Skeletal muscle cell (primary cell): ENCODE measurements at regions not wholly inside any gene's neighbourhood (a gene's known extent, or its start where the extent isn't known, plus 50 kb on each side); places are given as distances from the start of the nearest gene placed in this dataset.

Experiments used
- DNase-seq: peaks from one replicate; pipeline ENCODE4 v3.0.0-alpha.2; 2010; ENCODE audit warnings: low read depth
- H3K4me3 ChIP-seq: 2 replicates; pipeline ENCODE4 v1.5.1; 2011; ENCODE audit warnings: low read depth, mild to moderate bottlenecking, control low read depth, low read length, moderate library complexity

DNA sequence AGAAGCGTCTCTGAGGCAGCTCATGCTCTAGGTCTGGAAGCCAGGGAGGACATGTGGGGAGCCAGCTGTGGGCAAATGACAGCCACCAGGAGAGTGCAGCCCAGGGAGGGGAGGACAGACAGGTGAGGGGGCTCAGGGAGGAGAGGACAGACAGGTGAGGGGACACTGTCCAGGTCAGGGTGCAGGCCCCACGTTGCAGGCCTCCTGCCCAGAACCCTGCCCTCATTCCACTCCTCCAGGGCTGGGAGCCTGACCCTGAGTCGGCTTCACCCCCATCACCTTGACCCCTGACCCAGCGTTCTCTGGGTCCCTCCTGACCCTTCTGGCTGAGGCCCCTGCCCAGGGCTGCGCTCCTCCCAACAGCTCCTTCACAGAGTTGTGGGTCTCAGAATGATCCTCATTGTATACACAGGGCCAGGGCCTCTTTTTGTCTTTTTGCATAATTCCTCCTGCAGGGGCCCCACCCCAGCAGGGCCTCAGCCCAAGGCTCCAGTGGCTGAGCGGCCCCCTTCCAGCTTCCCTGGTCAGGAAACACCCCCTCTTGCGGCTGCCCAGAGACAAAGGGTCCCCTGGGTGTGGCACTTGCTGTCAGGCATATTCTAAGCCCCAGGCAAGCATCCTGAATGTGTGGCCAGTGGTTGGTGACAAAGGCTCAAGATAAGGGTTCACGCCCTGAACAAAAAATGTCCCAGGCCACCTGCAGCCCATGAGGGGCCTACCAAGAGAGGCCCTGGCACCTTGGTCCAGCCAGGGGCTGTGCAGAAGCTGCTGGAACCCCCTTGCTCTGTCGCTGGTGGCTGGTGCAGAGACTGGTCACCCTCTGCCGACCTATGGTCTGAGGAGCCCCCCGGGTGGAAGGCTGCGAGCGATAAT, 853.0 kb downstream of the BRD1 start:
- no peak for DNase-seq
- no peak overlapping the region for H3K4me3 ChIP-seq

DNA sequence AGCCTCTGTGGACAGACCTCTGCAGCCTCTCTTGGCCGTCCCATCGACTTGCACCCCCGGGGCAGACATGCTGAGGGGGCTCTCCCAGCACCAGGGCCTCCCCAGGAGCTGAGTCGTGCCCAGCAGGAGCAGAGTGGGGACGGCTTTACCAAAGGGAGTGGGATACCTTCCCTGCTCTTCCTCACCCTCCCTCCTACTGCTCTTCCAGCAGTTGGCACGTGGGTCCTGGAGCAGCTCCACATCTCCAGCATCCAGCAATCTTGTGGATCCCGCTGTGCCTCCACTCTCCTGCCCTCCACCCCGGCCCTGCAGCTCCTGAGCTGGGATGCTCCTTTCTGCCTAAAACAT, 854.0 kb downstream of the BRD1 start:
- no peak for DNase-seq

DNA sequence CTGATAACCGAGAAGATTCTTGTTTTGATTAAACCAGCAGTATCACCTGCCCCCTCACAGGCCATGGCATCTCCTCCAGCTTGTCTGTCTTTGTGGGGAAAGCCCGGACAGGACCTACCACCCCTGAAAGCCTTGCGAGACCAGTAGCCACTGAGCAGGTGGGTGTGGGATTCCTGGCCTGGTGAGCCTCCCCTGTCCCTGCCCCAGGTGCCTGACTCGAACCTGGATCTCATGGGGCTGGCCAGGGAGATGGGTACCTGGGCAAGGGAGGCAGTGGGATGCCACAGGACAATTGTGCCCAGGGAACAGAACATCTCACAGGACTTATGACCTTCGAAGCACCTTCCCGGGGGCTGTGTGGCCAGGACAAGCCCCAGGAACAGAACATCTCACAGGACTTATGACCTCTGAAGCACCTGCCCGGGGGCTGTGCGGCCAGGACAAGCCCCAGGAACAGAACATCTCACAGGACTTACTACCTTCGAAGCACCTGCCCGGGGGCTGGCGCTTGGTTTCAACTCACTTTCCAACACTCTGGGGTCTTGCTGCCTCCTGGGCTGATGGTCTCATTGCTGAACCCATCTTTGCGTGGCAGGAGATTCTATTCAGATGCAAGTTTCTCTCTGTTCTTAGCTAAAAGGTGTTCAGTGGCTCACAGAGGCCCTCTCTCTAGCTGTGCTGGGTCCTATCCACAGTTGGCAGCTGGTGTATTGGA, 854.5 kb downstream of the BRD1 start:
- no peak overlapping the region for H3K4me3 ChIP-seq
- DNase-seq, result no peak

More for the DNA sequence above, 854.0 kb downstream of the BRD1 start:
- H3K4me3 ChIP-seq, result no peak overlapping the region

DNA sequence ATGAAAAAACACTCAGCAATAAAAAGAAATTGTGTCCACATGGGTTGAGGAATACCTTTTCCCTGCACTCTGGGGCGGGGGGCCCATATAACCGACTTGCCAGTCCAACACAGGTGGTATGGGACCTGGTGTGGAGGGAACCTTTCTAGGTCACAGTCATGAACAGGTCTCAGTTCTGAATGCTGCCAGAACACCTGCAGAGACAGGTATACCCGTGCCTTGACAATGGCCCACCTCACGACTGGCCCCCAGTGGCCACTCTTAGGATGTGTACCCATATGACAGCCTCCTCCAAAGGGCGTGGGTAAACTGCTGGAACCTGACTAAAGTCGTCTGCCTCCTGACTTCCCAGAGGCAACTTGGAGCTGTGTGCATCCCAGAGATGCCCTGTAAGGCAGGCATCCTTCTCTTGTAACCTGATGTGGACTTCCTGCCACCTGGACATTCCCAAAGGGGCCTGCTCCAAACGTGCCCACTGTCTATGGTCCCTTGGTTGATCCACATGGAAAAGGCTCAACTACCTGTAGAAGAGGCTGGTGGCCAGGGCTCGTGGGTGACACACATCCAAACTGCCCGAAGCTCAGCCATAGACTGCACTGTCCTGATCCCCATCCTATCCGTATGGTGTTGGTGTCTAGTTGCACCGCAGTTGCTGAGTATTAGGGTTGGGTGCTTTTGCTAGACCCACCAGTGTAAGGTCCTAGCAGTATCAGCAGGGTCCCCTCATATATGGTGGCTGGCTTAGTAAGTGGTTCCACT, 859.3 kb downstream of the BRD1 start:
- no peak overlapping the region for H3K4me3 ChIP-seq
- no peak for DNase-seq

DNA sequence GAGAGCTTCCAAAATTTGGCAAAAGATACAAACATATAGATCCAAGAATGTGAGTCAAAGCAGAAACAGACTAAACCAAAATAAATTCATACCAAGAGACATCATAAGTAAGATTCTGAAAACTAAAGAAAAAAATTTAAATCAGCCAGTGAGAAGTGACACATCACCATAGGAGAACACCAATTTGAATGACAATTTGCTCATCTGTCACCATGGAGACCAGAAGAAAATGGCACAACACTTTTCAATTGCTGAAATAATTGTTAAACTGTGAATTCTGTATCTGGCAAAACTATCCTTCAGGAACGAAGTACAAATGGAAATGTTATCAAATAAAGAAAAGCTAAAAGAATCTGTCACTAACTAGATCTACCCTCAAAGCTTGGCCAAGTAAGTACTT, 864.3 kb downstream of the BRD1 start:
- no peak overlapping the region for H3K4me3 ChIP-seq
- DNase-seq, result no peak

DNA sequence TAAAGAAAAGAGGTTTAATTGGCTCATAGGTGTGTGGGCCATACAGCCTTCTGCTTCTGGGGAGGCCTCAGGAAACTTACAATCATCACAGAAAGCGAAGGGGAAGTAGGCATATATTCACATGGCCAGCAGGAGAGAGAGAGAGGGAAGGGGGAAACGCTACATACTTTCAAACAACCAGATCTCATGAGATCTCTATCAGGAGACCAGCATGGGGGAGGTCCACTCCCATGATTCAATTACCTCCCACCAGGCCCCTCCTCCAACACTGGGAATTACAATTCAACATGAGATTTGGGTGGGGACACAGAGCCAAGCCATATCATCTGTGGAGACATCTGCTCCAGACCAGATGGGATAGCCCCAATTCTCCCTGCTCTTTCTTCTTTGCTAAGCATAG, 866.0 kb downstream of the BRD1 start:
- H3K4me3 ChIP-seq, result no peak overlapping the region
- no peak for DNase-seq

DNA sequence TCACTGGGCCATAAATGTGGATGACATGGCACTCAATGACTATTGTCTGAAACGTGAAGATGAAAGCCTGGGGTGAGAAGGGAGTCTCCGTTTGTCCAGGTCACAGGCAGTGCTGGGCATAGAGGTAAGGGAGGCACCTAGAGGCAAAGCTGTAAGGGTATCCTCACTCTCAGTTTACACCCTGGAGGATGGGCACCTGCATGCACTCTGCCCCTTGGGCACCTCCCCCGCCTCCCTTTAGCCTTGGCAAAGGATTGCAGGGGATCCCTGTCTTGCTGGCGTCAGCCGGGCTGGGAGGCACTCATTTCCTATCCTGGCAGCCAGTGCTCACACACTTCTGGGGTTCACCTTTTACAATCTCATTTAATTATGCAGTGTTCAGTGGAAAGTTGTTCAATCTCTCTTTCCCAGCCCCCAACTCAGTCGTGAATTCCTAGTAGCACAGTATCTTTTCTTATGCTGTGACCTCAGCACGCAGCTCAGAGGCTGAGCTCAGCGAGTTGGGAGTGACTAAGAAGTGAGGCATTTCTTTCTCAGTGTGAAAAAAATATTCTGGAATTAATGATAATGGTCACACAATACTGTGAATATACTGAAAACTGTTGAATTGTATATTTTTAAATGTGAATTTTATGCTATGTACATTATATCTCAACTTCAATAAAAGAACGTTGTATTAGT, 866.6 kb downstream of the BRD1 start:
- H3K4me3 ChIP-seq, result no peak overlapping the region
- DNase-seq, result no peak

DNA sequence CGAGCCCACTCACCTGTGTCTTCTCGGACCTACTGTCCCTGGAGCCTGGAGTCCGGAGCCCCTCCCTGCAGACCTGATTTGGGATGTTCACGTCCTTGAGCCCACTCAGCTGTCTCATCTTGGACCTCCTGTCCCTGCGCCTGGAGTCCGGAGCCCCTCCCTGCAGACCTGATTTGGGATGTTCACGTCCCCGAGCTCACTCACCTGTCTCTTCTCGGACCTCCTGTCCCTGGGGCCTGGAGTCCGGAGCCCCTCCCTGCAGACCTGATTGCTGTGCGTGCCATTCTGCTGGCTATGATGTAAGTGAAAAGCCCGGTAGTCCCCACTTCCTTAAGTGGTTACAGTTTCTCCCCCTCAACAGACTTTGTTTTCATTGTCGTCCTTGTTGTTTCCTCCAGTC, 867.1 kb downstream of the BRD1 start:
- H3K4me3 ChIP-seq, result no peak overlapping the region
- no peak for DNase-seq

DNA sequence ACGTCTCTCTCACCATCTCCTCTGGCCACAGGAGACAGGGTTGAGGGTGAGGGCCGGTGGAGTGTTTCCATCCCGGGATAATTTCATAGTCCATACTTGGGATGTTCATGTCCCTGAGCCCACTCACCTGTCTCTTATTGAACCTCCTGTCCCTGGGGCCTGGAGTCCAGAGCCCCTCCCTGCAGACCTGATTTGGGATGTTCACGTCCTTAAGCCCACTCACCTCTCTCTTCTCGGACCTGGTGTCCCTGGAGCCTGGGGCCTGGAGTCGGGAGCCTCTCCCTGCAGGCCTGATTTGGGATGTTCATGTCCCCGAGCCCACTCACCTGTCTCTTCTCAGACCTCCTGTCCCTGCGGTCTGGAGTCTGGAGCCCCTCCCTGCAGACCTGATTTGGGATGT, 868.2 kb downstream of the BRD1 start:
- DNase-seq, result no peak

DNA sequence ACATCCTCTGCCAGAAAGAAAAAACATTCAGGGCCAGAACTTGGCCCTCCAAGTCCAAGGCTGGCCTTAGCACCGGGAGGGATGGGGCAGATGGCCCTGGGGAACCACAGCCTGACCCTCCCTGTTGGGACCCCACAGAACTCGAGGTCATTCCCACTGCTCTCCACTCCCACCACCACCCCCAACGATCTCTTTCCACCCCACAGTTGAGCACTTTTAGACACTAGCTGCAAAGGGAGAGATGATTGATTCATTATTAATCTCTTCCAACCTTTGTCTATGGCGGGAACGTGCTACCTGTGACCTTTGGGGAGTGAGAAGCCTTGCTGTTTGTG, 869.7 kb downstream of the BRD1 start:
- H3K4me3 ChIP-seq, result no peak overlapping the region
- no peak for DNase-seq

More for the DNA sequence above, 868.2 kb downstream of the BRD1 start:
- no peak overlapping the region for H3K4me3 ChIP-seq

DNA sequence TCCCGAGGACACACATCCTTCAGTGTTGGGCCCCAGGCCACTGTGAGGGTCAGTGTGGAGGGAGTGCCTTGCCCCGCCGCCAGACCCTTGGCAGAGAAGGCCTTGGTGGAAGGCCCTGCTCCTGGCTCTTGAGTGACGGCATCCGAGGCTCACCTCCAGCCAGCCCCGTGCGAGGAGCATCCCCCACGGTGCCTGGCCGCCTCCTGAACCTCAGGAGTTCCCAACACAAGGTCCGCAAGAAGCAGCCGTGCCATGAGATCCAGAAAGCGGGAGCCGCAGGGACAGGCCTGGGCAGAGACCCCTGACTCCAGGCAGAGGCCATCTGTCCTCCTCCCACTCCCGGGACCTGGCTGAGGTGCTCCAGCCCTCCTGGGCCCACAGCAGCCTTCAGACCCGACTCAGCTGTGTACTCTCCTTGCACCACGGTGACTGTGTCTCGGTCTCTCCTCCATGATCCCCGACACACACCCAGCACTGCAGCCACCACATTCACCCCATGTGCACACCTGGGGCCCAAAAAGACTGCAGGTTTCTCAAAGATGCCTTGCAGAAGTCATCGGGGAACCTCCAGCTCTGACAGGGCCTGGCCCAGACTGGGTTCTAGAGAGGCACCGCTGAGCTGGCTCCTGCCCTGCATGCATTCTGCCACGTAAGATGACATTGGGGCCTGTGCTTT, 870.2 kb downstream of the BRD1 start:
- no peak for DNase-seq
- H3K4me3 ChIP-seq, result no peak overlapping the region

DNA sequence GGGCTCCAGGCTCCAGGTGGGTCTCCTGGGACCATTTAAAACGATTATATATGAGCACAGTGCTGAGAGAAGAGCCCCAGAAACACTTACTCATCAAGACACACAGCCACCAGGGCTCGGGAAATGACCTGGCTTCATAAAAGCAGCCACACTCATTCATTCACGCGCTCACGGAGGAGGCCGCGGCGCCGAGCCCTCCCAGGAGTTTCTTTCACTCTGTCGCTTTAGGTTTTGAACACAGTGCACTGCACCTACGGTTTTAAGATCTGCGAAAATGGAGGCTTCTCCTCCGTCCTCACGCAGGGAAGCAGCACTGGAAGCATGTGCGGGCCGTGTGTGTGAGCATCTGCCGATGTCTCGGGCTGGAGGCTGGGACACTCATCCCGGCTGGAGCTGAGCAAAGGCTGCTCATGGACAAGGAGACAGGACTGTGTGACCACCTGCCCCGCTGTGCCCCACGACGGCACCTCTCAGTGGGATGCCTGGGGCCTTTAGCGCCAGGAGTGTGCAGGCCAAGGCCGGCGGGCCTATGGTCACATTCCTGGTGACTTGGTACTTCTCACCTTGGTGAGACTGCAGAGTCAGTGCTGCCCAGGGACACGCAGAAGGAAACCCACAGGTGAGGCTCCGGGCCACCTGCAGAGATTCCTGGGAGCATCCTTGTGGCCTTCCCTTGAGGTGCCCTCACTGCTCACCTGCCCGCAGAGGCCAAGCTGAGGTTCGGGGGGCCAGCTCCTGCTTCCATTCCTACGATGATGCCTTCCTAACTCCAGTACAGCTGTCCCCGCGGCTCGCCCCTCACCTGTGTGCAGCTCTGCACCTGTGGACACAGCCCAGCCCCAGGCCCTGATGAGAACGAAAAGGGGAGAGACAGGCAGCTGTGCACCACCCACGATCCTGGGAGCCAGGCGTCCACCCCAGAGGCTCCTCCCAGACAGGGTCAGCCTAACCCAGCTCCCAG, 872.0 kb downstream of the BRD1 start:
- no peak for DNase-seq

DNA sequence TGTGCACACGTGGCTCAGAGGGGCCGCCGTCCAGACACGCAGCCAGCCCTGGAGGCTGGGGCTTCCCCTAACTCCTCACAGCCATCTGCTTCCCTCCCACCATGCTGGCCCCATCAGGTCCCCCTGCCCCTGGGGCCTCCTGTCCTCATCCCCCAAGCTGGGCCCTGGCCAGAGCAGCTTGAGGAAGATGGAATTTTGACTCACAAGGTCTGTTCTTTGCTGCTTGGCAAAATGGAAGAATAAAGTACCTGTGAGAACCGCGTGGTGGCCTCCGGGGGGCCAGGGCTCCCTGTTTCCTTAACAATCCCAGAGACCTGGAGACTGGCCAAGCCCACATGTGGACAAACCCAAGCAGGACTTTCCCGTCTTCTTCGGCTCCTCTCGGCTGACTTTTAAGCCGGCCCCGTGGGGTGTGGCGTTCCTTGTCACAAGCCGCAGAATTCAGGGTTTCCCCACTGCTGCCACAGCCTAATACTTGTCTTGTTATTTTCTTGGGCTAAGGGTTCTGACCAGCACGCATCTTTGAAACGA, 872.8 kb downstream of the BRD1 start:
- DNase-seq, result no peak

More for the DNA sequence above, 872.0 kb downstream of the BRD1 start:
- H3K4me3 ChIP-seq, result no peak overlapping the region

DNA sequence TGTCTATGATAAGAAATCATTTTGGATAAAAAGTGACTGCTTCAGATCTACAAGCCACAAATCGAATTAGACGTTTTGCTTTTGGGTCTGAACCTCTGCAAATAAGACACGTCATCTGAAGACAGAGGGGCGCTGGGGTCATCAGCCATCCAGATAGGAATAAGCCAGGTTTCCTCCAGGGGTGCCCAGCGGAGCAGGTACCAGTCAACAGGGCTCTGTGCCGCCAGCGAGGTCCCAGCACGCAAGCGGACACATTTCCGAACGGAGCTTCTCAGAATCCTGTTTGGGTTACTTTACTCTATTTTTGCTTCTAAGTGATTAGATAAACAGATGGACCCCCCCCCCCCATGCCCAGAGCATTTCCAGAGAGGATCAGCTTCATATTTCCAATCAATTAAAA, 873.8 kb downstream of the BRD1 start:
- no peak for DNase-seq
- H3K4me3 ChIP-seq, result no peak overlapping the region

More for the DNA sequence above, 872.8 kb downstream of the BRD1 start:
- no peak overlapping the region for H3K4me3 ChIP-seq

DNA sequence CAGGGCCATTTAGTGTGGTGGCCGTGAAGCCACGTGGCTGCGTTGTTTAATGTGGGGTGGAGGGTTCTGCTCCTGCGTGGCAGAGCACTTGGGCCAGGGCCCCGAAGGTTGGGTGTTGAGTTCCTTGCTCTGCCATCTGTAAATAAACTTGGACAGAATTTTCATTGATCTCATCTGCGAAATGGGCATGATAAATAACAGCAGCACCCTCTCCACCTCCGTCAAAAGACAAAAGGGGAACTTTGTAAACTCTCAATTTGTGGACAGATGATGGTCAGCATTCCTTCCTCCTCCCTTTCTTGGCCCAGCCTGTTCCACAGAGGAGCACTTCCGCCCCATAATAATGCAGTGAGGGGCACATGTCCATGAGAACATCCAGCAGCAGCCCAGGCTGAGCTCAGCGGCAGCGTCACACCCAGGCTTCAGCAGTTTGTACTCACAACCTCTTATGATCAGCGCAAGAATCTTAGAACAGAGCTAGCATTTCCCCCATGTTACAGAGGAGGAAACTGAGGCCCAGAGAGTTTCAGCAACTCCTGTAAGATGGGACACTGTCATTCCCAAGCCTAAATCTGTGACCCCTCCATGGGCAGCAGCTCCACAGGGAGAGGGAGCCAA, 874.5 kb downstream of the BRD1 start:
- DNase-seq, result no peak
- no peak overlapping the region for H3K4me3 ChIP-seq

DNA sequence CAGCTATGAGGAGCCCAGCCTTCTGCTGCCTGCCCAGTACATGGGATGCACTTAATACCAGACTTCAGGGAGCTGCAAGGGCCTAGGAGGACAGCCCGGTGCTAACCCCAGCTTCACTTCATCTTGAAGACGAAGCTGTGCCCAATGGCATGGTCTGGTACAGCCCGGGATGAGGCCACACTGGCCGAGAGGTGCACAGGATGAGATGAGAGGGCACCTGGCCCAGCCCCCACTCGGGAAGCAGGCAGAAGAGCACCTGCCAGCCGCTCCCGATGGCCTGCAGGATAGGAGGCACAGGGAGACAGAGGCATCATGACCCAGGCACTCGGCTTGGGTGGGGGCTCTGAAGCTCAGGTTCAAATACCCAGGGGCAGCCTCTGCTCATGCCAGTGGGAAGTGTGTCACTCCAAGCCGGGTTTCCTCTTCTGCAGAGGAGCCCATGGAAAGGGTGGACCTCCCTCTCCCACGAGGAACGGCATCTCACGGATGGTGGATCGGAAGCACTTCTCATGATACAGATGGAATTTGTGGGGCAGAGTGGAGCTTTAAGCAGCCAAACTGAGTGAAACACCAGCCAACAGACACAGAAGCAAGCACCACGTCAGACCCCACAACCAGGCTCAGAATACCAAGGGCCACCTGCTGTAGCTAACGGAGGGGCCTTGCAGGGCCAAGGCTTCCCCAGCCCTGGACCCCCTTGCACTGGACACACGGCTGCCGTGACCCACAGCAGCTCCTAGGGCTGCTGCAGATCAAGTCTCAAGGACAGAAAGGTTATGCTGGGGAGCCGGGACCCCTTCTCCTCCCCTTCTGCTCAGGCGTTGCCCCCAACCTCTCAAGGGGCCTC, 875.2 kb downstream of the BRD1 start:
- no peak for DNase-seq
- no peak overlapping the region for H3K4me3 ChIP-seq

DNA sequence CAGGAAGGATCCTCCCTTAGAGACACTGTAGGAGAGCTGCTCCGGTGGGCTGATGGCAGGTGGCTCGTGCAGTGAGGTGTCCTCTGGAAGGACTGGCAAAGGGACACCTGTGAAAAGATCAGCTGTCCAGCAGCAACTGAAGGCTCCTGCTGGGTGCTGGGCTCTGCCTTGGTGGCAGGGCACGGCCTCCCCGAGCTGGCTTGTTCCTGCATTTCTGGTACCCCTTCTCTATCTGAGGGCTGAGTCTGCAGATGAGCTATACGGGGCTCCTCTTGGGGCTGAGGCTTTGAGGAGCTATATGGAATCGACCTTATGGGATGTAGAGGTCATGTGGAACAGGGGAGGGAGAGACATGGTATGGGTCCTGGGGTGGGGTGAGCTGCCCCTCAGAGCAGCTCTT, 875.8 kb downstream of the BRD1 start:
- no peak for DNase-seq
- no peak overlapping the region for H3K4me3 ChIP-seq
